ENCODE measurements at regions not wholly inside any gene's neighbourhood (a gene's known extent, or its start where the extent isn't known, plus 50 kb on each side); places are given as distances from the start of the nearest gene placed in this dataset.
"Not testable (repeated sequence)": the region's sequence is repeated elsewhere in the genome, so short reads cannot be mapped to it uniquely, and the experiment has no call there.

DNA sequence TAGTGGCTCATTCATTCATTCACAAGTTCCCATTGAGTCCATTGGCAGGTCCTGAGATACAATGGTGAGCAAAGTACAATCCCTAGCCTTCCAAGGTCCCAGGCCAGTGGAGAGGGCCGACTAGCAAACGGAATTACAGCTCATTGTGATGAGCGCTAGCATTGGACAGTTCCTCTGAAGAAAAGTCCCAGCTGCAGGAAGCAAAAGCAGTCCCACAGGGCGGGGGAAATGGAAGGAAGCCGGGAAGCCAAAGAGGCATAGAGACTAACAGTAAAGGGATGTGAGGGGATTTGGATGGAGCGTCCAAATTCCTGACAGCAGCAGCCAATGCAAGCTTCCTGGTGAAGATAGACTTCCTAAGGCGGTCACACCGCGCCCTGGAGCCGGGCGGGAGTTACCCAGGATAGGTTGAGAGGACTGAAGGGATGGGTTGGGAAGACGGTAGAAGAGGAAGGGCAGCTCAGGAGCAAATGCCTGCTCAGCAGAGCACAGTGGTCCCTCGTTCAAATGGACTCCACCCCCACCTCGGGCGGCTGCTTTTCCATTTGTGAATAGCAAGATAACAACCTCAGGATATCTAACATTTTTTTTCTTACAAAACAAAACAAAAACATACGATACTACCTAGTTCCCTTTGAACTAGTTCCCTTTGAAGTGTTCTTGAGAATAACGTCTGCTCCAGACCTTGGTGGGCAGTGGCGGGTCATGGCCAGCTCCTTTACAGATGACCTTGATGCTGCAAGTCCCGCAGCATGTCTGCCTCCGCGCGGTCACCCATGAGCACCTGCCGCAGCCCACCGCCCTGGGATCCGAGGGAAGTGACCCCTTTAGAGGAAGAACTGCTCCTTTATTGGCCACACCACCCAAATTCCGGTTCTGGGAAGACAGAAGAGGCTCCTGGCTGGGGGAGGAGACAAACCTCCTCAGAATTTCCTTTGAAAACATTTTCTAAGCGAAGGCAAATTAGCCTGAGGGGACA, 132.9 kb downstream of the RASSF10 start:
- intact Hi-C loops (cut with micrococcal nuclease), result no loop called here
- Mint-ChIP-seq H3K9me3 (no peaks in the 10 kb centered on the region), H3K27ac (no peak overlapping the region), H3K4me3 (no peak overlapping the region), H3K4me1 (ENCODE audit: low read depth) (no peaks in the 10 kb centered on the region), H3K27me3 (peaks cover 11% of the 10 kb centered on the region), H3K36me3 (no peaks in the 10 kb centered on the region)
- DNase-seq, result no peak
- ChIA-PET CTCF (no interaction called here), POLR2A (no interaction called here)

DNA sequence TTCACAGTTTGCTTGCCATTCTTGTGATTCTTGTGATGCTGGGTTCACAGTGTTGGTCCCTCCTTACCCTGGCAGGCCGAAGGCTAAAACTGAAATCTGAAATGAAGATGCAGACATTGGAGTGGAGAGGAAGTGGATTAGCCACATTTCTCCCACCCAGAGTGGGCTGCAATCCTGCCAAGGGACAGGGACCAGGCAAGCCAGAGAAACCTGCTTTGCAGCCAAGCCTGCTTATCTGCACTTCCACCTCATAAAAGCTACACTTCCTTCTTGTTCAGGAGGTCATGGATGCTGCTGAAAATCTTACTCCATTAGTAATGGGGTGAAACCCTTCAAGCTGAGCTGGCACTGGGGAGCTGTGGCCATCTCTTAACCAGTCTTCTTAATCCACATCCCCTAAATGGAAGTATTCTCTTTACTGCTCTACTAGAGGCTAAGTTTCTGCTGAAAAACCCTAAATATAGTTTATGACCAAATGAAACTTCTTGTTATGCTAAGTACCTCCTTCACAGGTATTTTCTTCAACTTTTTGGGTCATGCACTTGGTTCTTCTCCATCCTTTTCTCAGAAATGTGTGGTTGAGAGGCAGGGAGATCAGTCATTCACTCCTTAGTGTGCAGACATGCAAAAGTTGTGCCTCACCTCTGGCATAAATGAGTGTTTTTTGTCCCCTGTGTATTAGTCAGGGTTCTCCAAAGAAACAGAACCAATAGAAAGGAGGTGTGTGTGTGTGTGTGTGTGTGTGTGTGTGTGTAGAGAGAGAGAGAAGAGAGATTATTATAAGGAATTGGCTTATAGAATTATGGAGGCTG, 133.9 kb upstream of the BMAL1 start:
- ChIA-PET POLR2A (interaction anchor here (0.9 kb wide), 1 partner anchor 11 kb away, joined by 3 read pairs; no protein-coding TSS in a partner anchor), CTCF (no interaction called here)
- no peaks in the 10 kb centered on the region for H3K9me3 Mint-ChIP-seq
- H3K27ac Mint-ChIP-seq, result no peak overlapping the region
- DNase-seq, result no peak
- H3K4me1 Mint-ChIP-seq (ENCODE audit: low read depth), result no peaks in the 10 kb centered on the region
- no peak overlapping the region for H3K4me3 Mint-ChIP-seq
- peaks cover 6% of the 10 kb centered on the region for H3K27me3 Mint-ChIP-seq
- H3K36me3 Mint-ChIP-seq, result no peaks in the 10 kb centered on the region
- intact Hi-C loops (cut with micrococcal nuclease), result no loop called here

DNA sequence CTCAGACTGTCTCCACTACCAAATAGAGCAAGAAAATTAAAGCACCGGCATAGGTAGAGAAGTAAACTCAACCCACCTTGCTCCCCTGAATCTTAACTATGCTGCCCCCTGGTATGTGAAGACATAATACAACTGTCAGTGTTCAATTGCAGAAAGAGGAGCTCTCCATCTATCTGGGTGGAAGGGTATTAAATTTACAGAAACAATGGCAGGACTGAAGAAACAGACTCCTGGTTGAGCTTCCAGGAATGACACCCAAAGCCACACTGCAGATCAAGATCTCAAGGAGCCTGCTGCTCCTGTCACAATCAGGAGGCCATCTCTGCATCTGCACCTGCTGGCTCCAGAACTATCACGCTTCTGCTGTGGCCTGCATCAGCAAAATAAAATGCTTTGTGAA, 132.1 kb upstream of the BMAL1 start:
- Mint-ChIP-seq H3K4me1 (ENCODE audit: low read depth) (no peaks in the 10 kb centered on the region), H3K4me3 (no peak overlapping the region), H3K36me3 (no peaks in the 10 kb centered on the region), H3K9me3 (no peaks in the 10 kb centered on the region), H3K27ac (no peak overlapping the region), H3K27me3 (peaks cover 9% of the 10 kb centered on the region)
- intact Hi-C loops (cut with micrococcal nuclease), result no loop called here
- CTCF ChIA-PET, result no interaction called here
- POLR2A ChIA-PET, result no interaction called here
- no peak for DNase-seq

DNA sequence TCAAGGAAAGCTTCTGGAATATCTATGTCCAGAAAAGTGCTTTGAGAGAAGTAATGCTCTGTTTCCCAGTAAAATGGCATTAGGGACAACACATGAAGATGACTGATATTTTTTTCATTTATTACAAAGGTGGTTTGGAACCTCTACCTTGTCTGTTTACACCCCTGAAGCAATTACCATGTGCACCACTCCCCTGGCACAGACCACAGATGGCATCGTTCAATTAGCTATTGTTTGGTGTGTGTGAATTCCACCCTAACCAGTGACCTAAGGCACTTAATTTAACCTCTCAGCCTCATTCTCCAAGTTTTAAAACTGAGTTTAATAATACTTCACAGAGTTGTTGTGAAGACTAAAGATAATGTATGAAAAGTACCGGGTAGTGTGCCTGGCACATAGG, 127.6 kb upstream of the BMAL1 start:
- H3K4me3 Mint-ChIP-seq, result no peak overlapping the region

DNA sequence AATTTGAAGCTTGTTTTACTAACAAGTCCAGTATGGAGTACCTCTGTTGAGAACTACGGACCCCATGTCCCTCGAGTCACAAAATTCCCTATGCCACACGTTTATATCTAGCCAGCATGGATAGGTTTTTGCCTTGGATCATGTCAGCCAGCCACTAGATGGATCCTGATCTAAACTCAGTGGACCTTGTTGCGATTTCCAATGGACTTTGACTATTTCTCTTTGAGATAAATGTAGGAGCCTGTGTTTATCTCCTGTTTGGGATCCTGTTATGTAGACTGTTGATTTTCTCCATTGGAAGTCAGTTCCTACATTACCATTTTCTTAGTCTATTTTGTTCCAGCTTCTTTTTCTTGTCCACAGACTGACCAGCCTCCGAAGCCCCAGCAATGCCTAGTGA, 127.1 kb upstream of the BMAL1 start:
- Mint-ChIP-seq H3K9me3 (peaks cover 5% of the 10 kb centered on the region), H3K36me3 (peaks cover 2% of the 10 kb centered on the region), H3K27ac (no peak overlapping the region), H3K4me3 (no peak overlapping the region), H3K4me1 (ENCODE audit: low read depth) (no peaks in the 10 kb centered on the region), H3K27me3 (peaks cover 14% of the 10 kb centered on the region)
- DNase-seq, result no peak
- CTCF ChIA-PET, result no interaction called here
- intact Hi-C loops (cut with micrococcal nuclease), result no loop called here
- POLR2A ChIA-PET, result no interaction called here

More for the DNA sequence above, 127.6 kb upstream of the BMAL1 start:
- ChIA-PET POLR2A (no interaction called here), CTCF (no interaction called here)
- Mint-ChIP-seq H3K36me3 (no peaks in the 10 kb centered on the region), H3K27ac (no peak overlapping the region), H3K9me3 (no peaks in the 10 kb centered on the region), H3K27me3 (peaks cover 13% of the 10 kb centered on the region), H3K4me1 (ENCODE audit: low read depth) (no peaks in the 10 kb centered on the region)
- intact Hi-C loops (cut with micrococcal nuclease), result no loop called here
- no peak for DNase-seq

DNA sequence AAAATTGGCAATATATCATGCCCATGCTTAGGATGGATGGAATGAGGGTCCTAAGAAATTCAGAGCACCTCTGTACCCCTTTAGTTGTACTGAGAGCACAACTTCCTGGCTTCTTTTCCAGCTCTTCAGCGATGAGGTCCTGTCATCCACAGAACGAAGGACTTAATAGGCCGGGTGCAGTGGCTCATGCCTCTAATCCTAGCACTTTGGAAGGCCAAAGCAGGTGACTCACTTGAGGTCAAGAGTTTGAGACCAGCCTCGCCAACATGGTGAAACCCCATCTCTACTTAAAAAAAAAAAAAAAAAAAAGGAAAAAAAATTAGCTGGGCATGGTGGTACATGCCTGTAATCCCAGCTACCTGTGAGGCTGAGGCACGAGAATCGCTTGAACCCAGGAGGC, 125.3 kb upstream of the BMAL1 start:
- Mint-ChIP-seq H3K36me3 (peaks cover 3% of the 10 kb centered on the region), H3K27ac (no peak overlapping the region), H3K4me1 (ENCODE audit: low read depth) (peaks cover 6% of the 10 kb centered on the region), H3K27me3 (peaks cover 21% of the 10 kb centered on the region), H3K9me3 (peaks cover 13% of the 10 kb centered on the region), H3K4me3 (no peak overlapping the region)
- ChIA-PET CTCF (interaction anchor here (0.6 to 1.4 kb wide), 2 partner anchors 16 to 189 kb away, joined by 3 read pairs; no protein-coding TSS in a partner anchor), POLR2A (no interaction called here)
- intact Hi-C loops (cut with micrococcal nuclease), result no loop called here
- DNase-seq, result no peak

DNA sequence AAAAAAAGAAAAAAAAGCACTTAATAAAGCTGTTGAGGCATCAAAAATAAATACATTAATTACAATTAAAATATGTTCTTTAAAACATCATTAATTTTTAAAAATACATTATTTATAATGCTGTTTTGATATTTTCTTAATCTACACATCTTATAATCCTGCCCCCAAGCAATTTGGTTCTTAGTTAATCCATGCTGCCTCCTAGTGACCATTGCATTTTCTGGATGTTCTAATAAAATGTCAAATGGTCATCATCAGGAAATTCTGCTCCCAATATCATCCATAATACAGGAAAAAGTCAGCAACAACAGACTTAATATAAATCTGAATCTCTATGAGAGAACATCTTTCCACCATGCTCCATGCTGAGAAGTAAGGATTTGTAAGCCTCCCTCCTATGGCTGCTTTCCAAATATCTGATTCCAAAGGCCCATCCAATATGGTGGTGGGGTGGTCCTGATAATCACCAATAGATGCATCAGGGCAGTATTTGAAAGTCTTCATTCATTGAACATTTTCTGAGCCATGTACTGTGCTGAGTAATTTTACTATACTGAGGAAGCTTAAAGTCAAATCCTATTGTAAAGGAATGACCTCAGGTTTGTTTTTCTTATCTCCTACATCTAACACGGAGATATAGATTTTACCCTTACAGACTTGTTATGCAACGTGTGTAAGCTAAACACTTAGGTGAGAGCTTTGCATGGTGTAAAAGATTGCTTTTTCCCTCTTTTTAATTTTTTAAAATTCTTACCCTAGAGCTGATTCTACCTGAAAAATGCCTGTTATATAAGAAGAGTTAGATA, 124.7 kb upstream of the BMAL1 start:
- H3K4me1 Mint-ChIP-seq (ENCODE audit: low read depth), result peaks cover 6% of the 10 kb centered on the region
- H3K4me3 Mint-ChIP-seq, result no peak overlapping the region
- ChIA-PET POLR2A (no interaction called here), CTCF (interaction anchor here (1.4 kb wide), 1 partner anchor 189 kb away, joined by 3 read pairs; no protein-coding TSS in a partner anchor)
- intact Hi-C loops (cut with micrococcal nuclease), result no loop called here
- peaks cover 27% of the 10 kb centered on the region for H3K27me3 Mint-ChIP-seq
- peaks cover 3% of the 10 kb centered on the region for H3K36me3 Mint-ChIP-seq
- H3K9me3 Mint-ChIP-seq, result peaks cover 13% of the 10 kb centered on the region
- H3K27ac Mint-ChIP-seq, result no peak overlapping the region
- no peak for DNase-seq

DNA sequence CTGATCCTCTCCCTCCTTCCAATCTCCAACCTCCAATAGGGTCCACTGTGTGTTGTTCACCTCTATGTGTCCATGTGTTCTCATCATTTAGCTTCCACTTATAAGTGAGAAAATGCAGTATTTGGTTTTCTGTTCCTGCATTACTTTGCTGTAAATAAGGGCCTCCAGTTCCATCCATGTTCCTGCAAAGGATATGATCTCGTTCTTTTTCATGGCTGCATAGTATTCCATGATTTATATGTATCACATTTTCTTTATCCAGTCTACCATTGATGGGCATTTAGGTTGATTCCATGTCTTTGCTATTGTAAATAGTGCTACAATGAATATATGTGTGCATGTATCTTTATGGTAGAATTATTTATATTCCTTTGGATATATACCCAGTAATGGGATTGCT, 123.2 kb upstream of the BMAL1 start:
- Mint-ChIP-seq H3K9me3 (peaks cover 17% of the 10 kb centered on the region), H3K27me3 (peaks cover 35% of the 10 kb centered on the region)
- H3K27ac Mint-ChIP-seq; DNase-seq; H3K36me3 Mint-ChIP-seq; intact Hi-C loops (cut with micrococcal nuclease); CTCF ChIA-PET; POLR2A ChIA-PET; H3K4me1 Mint-ChIP-seq (ENCODE audit: low read depth); H3K4me3 Mint-ChIP-seq: not testable (repeated sequence)

DNA sequence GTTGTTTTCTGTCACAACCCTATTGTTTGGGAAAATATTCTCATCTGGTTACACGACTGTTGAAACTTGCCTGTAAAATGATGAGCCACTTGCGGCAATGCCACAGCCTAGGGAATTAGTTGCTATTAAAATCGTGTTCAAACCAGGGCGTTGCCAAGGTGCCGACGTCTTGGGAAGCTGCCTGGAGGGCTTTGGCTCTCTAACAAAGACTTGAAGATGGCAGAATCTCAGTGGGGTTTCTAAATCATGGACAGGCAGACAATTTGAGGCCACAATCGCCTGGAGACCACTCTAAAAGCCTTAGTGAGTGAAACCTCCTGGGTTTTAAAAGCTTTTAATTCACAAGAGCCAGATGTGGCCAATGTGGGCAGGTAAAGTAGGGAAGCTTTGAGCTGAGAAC, 117.2 kb upstream of the BMAL1 start:
- DNase-seq, result no peak
- intact Hi-C loops (cut with micrococcal nuclease), result no loop called here
- CTCF ChIA-PET, result no interaction called here

DNA sequence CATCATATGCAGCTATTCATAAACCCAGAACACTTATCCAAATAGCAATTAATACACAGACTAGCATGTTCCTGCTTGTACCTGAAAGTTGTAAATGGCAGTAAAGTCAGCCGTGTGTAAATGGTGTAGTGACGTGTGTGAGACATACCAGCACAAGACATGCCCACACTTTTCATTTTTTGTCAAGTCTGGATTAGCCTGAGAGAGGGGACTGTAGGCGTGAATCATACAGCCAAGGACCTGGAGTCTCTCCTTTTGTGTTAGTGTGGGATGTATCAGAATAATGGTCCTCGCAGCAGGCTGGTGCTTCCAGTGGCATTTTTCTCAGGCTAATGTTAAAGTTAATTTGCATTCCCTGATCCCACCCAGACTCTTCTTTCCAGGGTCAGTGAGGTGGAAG, 116.8 kb upstream of the BMAL1 start:
- CTCF ChIA-PET, result no interaction called here
- no peak overlapping the region for H3K27ac Mint-ChIP-seq

More for the DNA sequence above, 117.2 kb upstream of the BMAL1 start:
- H3K4me3 Mint-ChIP-seq, result no peak overlapping the region
- POLR2A ChIA-PET, result no interaction called here
- peaks cover 6% of the 10 kb centered on the region for H3K36me3 Mint-ChIP-seq
- peaks cover 14% of the 10 kb centered on the region for H3K9me3 Mint-ChIP-seq
- H3K27ac Mint-ChIP-seq, result no peak overlapping the region
- H3K4me1 Mint-ChIP-seq (ENCODE audit: low read depth), result peaks cover 6% of the 10 kb centered on the region
- peaks cover 27% of the 10 kb centered on the region for H3K27me3 Mint-ChIP-seq

DNA sequence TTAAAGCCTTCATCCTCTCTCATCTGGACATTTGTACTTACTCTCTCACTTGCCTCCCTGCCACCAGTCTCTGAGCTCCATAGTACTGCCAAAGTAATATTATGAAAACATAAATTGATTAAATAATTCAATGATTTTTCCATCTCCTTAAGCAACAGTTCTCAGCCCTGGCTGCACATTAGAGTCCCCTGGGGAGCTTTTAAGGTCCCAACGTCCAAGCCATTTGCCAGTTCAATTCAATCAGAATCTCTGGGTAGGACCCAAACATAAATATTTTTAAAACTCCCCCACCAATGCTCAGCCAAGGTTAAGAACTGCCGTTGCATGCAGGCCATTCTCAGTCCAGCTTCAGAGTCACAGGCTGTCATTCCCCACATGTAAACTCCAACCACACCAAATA, 114.4 kb upstream of the BMAL1 start:
- H3K4me1 Mint-ChIP-seq (ENCODE audit: low read depth), result no peaks in the 10 kb centered on the region
- intact Hi-C loops (cut with micrococcal nuclease), result no loop called here
- no peak for DNase-seq
- POLR2A ChIA-PET, result no interaction called here
- H3K27ac Mint-ChIP-seq, result no peak overlapping the region
- H3K27me3 Mint-ChIP-seq, result peaks cover 13% of the 10 kb centered on the region
- peaks cover 3% of the 10 kb centered on the region for H3K36me3 Mint-ChIP-seq
- no peak overlapping the region for H3K4me3 Mint-ChIP-seq
- peaks cover 3% of the 10 kb centered on the region for H3K9me3 Mint-ChIP-seq
- CTCF ChIA-PET, result no interaction called here

More for the DNA sequence above, 116.8 kb upstream of the BMAL1 start:
- DNase-seq, result no peak
- peaks cover 9% of the 10 kb centered on the region for H3K9me3 Mint-ChIP-seq
- H3K4me3 Mint-ChIP-seq, result no peak overlapping the region
- H3K4me1 Mint-ChIP-seq (ENCODE audit: low read depth), result peaks cover 6% of the 10 kb centered on the region
- peaks cover 3% of the 10 kb centered on the region for H3K36me3 Mint-ChIP-seq
- POLR2A ChIA-PET, result no interaction called here
- H3K27me3 Mint-ChIP-seq, result peaks cover 23% of the 10 kb centered on the region
- intact Hi-C loops (cut with micrococcal nuclease), result no loop called here

DNA sequence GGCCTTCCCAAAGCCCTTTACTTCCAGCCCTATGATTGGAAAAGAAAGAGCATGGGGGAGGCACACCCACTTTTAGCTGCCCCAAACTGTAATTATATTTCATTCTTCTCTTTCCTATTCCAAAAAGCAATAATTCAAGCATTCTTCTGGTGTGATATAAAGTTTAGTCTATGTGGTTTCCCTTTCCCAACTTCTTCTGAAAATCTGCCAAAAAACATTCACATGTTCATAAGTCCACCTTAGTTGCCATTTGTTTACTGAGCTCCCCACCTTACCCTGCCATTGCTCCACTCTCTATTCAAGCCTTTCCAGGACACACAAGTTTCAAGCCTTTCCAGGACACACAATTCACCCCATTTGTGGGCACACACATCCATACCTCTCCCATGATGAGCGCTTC, 111.6 kb upstream of the BMAL1 start:
- H3K4me3 Mint-ChIP-seq, result no peak overlapping the region
- intact Hi-C loops (cut with micrococcal nuclease), result no loop called here
- H3K9me3 Mint-ChIP-seq, result no peaks in the 10 kb centered on the region
- ChIA-PET POLR2A (no interaction called here), CTCF (no interaction called here)
- no peak overlapping the region for H3K27ac Mint-ChIP-seq
- H3K4me1 Mint-ChIP-seq (ENCODE audit: low read depth), result no peaks in the 10 kb centered on the region
- H3K27me3 Mint-ChIP-seq, result peaks cover 7% of the 10 kb centered on the region
- no peaks in the 10 kb centered on the region for H3K36me3 Mint-ChIP-seq
- no peak for DNase-seq

All from activated CD4-positive, alpha-beta memory T cell treated with anti-CD3 and anti-CD28 coated beads for 36 hours (primary cell).